GM12878 (cell line): ENCODE measurements at regions not wholly inside any gene's neighbourhood (a gene's known extent, or its start where the extent isn't known, plus 50 kb on each side); places are given as distances from the start of the nearest gene placed in this dataset.

Experiments
- ATAC-seq: fragments of 200-7000 bp; cut with Tn5 transposase; 3 replicates; pipeline ENCODE4 v1.9.1; 2020; ENCODE audit warnings: mild to moderate bottlenecking, moderate library complexity
- BruUV-seq: library from RNA; stranded (reverse); fragments of 400-500 nt; replicated peaks from 2 replicates; lab custom pipeline; 2021; lab: Mats Ljungman, UMichigan
- CTCF ChIA-PET: fragments of 300-600 bp; sonication (Branson Sonifier 250); formaldehyde crosslinking; extraction: SDS; loops from one replicate; lab custom pipeline; 2021; ENCODE audit warnings: inconsistent platforms; lab: Yijun Ruan, JAX
- POLR2A ChIA-PET: fragments of 350-600 bp; formaldehyde crosslinking; extraction: SDS; loops from one replicate; lab custom pipeline; 2021; ENCODE audit warnings: inconsistent platforms; lab: Charles Lee
- RAD21 ChIA-PET: fragments of 300-600 bp; sonication (Branson Sonifier 250); formaldehyde crosslinking; loops from one replicate; lab custom pipeline; 2023; ENCODE audit warnings: antibody characterized with exemption; ENCODE audit not compliant: unreplicated experiment; lab: Charles Lee
- SMC1A ChIA-PET: fragments of 300-600 bp; sonication (Branson Sonifier 250); formaldehyde crosslinking; loops from one replicate; lab custom pipeline; 2023; ENCODE audit not compliant: unreplicated experiment, uncharacterized antibody; lab: Charles Lee
- DNase-seq: peaks from one replicate; pipeline ENCODE4 v3.0.0-alpha.2; 2011; ENCODE audit warnings: low read depth, low spot score
- FAIRE-seq: peaks from 3 replicates; lab custom pipeline; 2011; peaks lifted over from hg19 to GRCh38; lab: Jason Lieb, UNC
- H2AFZ ChIP-seq: 2 replicates; pipeline ENCODE4 v1.6.0; 2011; ENCODE audit warnings: low read depth, low read length, control low read depth; ENCODE audit not compliant: control insufficient read depth
- H3K27ac ChIP-seq: 2 replicates; pipeline ENCODE4 v1.5.1; 2011; ENCODE audit warnings: control low read depth; ENCODE audit not compliant: control insufficient read depth, insufficient read depth
- H3K27me3 ChIP-seq, 2 experiments: replicated peaks in 1 of 2; 2 replicates each; pipeline versions ENCODE4 v1.6.0 to v1.6.1; 2011; ENCODE audit warnings: low read length in 1 of 2; ENCODE audit not compliant: control insufficient read depth in 2 of 2, insufficient read depth in 2 of 2
- H3K36me3 ChIP-seq, 2 experiments: 2 replicates each; pipeline ENCODE4 v1.5.1; 2011; ENCODE audit warnings: low read length in 1 of 2; ENCODE audit not compliant: control insufficient read depth in 2 of 2, insufficient read depth in 2 of 2
- H3K4me1 ChIP-seq: 2 replicates; pipeline ENCODE4 v1.6.1; 2011; ENCODE audit warnings: mild to moderate bottlenecking, low read length, moderate library complexity, mixed read lengths; ENCODE audit not compliant: control insufficient read depth, insufficient read depth
- H3K4me2 ChIP-seq: 2 replicates; pipeline ENCODE4 v1.6.0; 2011; ENCODE audit warnings: control low read depth; ENCODE audit not compliant: control insufficient read depth, insufficient read depth
- H3K4me3 ChIP-seq: fragments of 200-600 bp; sonication (generic); 2 replicates; pipeline ENCODE4 v1.5.1; 2016
- H3K79me2 ChIP-seq: 2 replicates; pipeline ENCODE4 v1.6.0; 2011; ENCODE audit warnings: low read length; ENCODE audit not compliant: control insufficient read depth, insufficient read depth
- H3K9ac ChIP-seq: 2 replicates; pipeline ENCODE4 v1.8.0; 2011; ENCODE audit warnings: low read length, control low read depth, mixed read lengths; ENCODE audit not compliant: control insufficient read depth, insufficient read depth
- H3K9me3 ChIP-seq: replicated peaks from 3 replicates; pipeline ENCODE4 v1.5.1; 2011; ENCODE audit warnings: mild to moderate bottlenecking, low read length; ENCODE audit not compliant: control insufficient read depth, insufficient read depth
- H4K20me1 ChIP-seq: 2 replicates; pipeline ENCODE4 v1.6.0; 2011; ENCODE audit not compliant: control insufficient read depth, insufficient read depth
- CHD1 ChIP-seq: IDR thresholded peaks from 2 replicates; pipeline ENCODE4 v1.6.1; 2012; ENCODE audit warnings: low read depth, low read length, improper control_type of control experiment
- CREM ChIP-seq: IDR thresholded peaks from 2 replicates; pipeline ENCODE4 v1.6.1; 2014; ENCODE audit warnings: antibody characterized with exemption, low read depth
- DPF2 ChIP-seq: fragments of 450-650 bp; IDR thresholded peaks from 2 replicates; pipeline ENCODE4 v1.6.1; 2017; ENCODE audit warnings: mild to moderate bottlenecking
- GATAD2B ChIP-seq: fragments of 450-650 bp; conservative IDR thresholded peaks from 2 replicates; pipeline ENCODE4 v1.6.1; 2017; ENCODE audit warnings: low read depth, mild to moderate bottlenecking, moderate library complexity
- KLF5 ChIP-seq: fragments of 450-650 bp; IDR thresholded peaks from 2 replicates; pipeline ENCODE4 v1.6.1; 2014; ENCODE audit warnings: mild to moderate bottlenecking; ENCODE audit not compliant: partially characterized antibody
- MAX ChIP-seq: IDR thresholded peaks from 2 replicates; pipeline ENCODE4 v1.6.1; 2012; ENCODE audit warnings: low read depth, low read length, improper control_type of control experiment
- SIN3A ChIP-seq: IDR thresholded peaks from 2 replicates; pipeline ENCODE4 v1.6.1; 2012; ENCODE audit warnings: low read depth, low read length, improper control_type of control experiment
- TARDBP ChIP-seq: IDR thresholded peaks from 2 replicates; pipeline ENCODE4 v1.6.1; 2016; ENCODE audit warnings: borderline replicate concordance
- TCF7 ChIP-seq: IDR thresholded peaks from 2 replicates; pipeline ENCODE4 v1.6.1; 2014; ENCODE audit warnings: antibody characterized with exemption, borderline replicate concordance
- ZBTB33 ChIP-seq: fragments of 450-650 bp; IDR thresholded peaks from 2 replicates; pipeline ENCODE4 v1.6.1; 2017; ENCODE audit warnings: mild to moderate bottlenecking
- ZNF207 ChIP-seq: fragments of 450-650 bp; IDR thresholded peaks from 2 replicates; pipeline ENCODE4 v1.6.1; 2014; ENCODE audit warnings: antibody characterized with exemption, mild to moderate bottlenecking, borderline replicate concordance
- WGBS: methylation state at CpG from one replicate; pipeline ENCODE4 v1.1.6; 2016; ENCODE audit warnings: low lambda C conversion rate; ENCODE audit not compliant: insufficient replicate concordance, insufficient coverage; ENCODE audit errors: missing lambda C conversion rate; 5-methylcytosine and 5-hydroxymethylcytosine counted together
- in situ Hi-C: fragments of 300-500 bp; cut with MboI; formaldehyde crosslinking; loops from 9 replicates; pipeline ENCODE4 v1.14.3; 2018; ENCODE audit warnings: mixed read lengths
- intact Hi-C: fragments of 100-400 bp; cut with micrococcal nuclease; formaldehyde crosslinking; loops from one replicate; pipeline ENCODE4 v1.14.2; 2022; ENCODE audit not compliant: unreplicated experiment

GRCh38 chr5:96584712-96585111, 77.5 kb upstream of the CAST start:
- ChIA-PET POLR2A (no interaction called here), CTCF (interaction anchor here (2.1 kb wide), 1 partner anchor 11 kb away, joined by 11 read pairs; no protein-coding TSS in a partner anchor), RAD21 (no interaction called here), SMC1A (interaction anchor here (0.6 kb wide), 1 partner anchor 184 kb away, joined by 3 read pairs; no protein-coding TSS in a partner anchor)
- H3K79me2 ChIP-seq: no peaks in the 10 kb centered on the region
- no peak overlapping the region for H3K4me3 ChIP-seq
- no peak overlapping the region for H3K27ac ChIP-seq
- in situ Hi-C loops (no loop called here), intact Hi-C loops (no loop called here)
- 0% methylated on average over 6 of the region's 6 CpGs for WGBS
- no peak for TF ChIP-seq CREM
- no peak for TF ChIP-seq SIN3A
- no peak for TF ChIP-seq ZBTB33
- no peak for TF ChIP-seq TCF7
- TF ChIP-seq KLF5: no peak
- TF ChIP-seq GATAD2B: no peak
- TF ChIP-seq ZNF207: no peak
- no peak for TF ChIP-seq MAX
- TF ChIP-seq CHD1: no peak
- no peak for TF ChIP-seq DPF2
- no peak for TF ChIP-seq TARDBP
- no peak overlapping the region for H2AFZ ChIP-seq
- no peak overlapping the region for H3K9ac ChIP-seq
- FAIRE-seq (no peak), DNase-seq (no peak), ATAC-seq (no peak)
- H3K9me3 ChIP-seq: no peaks in the 10 kb centered on the region
- no peaks in the 10 kb centered on the region for H4K20me1 ChIP-seq
- H3K27me3 ChIP-seq: no peaks in the 10 kb centered on the region
- no peaks in the 10 kb centered on the region for H3K36me3 ChIP-seq
- H3K4me1 ChIP-seq: no peaks in the 10 kb centered on the region
- no peak overlapping the region for H3K4me2 ChIP-seq
- BruUV-seq: no TSS peak
